Trophoblast cell (in vitro differentiated cells and primary cell): ENCODE measurements at regions not wholly inside any gene's neighbourhood (a gene's known extent, or its start where the extent isn't known, plus 50 kb on each side); places are given as distances from the start of the nearest gene placed in this dataset.

Source experiments
- DNase-seq, 2 donors: peaks; one replicate each; pipeline ENCODE4 v3.0.0-alpha.2; 2016
- H2AFZ ChIP-seq: 2 replicates; pipeline ENCODE4 v1.6.1; 2013; ENCODE audit warnings: low read length, moderate library complexity, mild to moderate bottlenecking; ENCODE audit not compliant: insufficient read depth, poor library complexity
- H2AK5ac ChIP-seq: 2 replicates; pipeline ENCODE4 v1.6.1; 2013; ENCODE audit warnings: mild to moderate bottlenecking, low read length
- H2BK120ac ChIP-seq: 2 replicates; pipeline ENCODE4 v1.6.1; 2013; ENCODE audit warnings: low read length, mild to moderate bottlenecking, moderate library complexity; ENCODE audit not compliant: insufficient read depth, poor library complexity
- H2BK12ac ChIP-seq: 2 replicates; pipeline ENCODE4 v1.6.1; 2013; ENCODE audit warnings: mild to moderate bottlenecking, low read length, moderate library complexity
- H2BK5ac ChIP-seq: 2 replicates; pipeline ENCODE4 v1.6.1; 2013; ENCODE audit warnings: low read length, low read depth, moderate library complexity, mild to moderate bottlenecking; ENCODE audit not compliant: poor library complexity
- H3K14ac ChIP-seq: 2 replicates; pipeline ENCODE4 v1.6.1; 2013; ENCODE audit warnings: mild to moderate bottlenecking, low read length
- H3K18ac ChIP-seq: 2 replicates; pipeline ENCODE4 v1.6.1; 2013; ENCODE audit warnings: mild to moderate bottlenecking, low read length
- H3K23ac ChIP-seq: 2 replicates; pipeline ENCODE4 v1.6.1; 2013; ENCODE audit warnings: low read length
- H3K27ac ChIP-seq: 2 replicates; pipeline ENCODE4 v1.5.1; 2013; ENCODE audit warnings: low read depth, mild to moderate bottlenecking, inconsistent platforms, low read length, moderate library complexity
- H3K27me3 ChIP-seq: 2 replicates; pipeline ENCODE4 v1.6.1; 2013; ENCODE audit warnings: inconsistent platforms, mild to moderate bottlenecking, low read length, moderate library complexity; ENCODE audit not compliant: insufficient read depth
- H3K36me3 ChIP-seq, 2 experiments: 1 replicate in 1 of 2; 2 replicates in 1 of 2; pipeline ENCODE4 v1.6.1; 2013; ENCODE audit warnings: low read length in 2 of 2, mild to moderate bottlenecking in 2 of 2, moderate library complexity in 1 of 2; ENCODE audit not compliant: insufficient read depth in 2 of 2, control insufficient read depth in 1 of 2
- H3K4ac ChIP-seq: 2 replicates; pipeline ENCODE4 v1.6.1; 2013; ENCODE audit warnings: low read depth, mild to moderate bottlenecking, low read length, moderate library complexity
- H3K4me1 ChIP-seq, 2 experiments: 1 replicate in 1 of 2; 2 replicates in 1 of 2; pipeline ENCODE4 v1.6.1; 2013; ENCODE audit warnings: low read length in 2 of 2, mild to moderate bottlenecking in 2 of 2, moderate library complexity in 1 of 2; ENCODE audit not compliant: insufficient read depth in 2 of 2, control insufficient read depth in 1 of 2
- H3K4me2 ChIP-seq: 2 replicates; pipeline ENCODE4 v1.6.1; 2013; ENCODE audit warnings: inconsistent platforms, mild to moderate bottlenecking, low read length, moderate library complexity
- H3K4me3 ChIP-seq: 2 replicates; pipeline ENCODE4 v1.5.1; 2013; ENCODE audit warnings: mild to moderate bottlenecking, low read depth, low read length, inconsistent platforms
- H3K79me1 ChIP-seq: one replicate; pipeline ENCODE4 v1.6.1; 2013; ENCODE audit warnings: low read length
- H3K79me2 ChIP-seq: 2 replicates; pipeline ENCODE4 v1.6.1; 2013; ENCODE audit warnings: low read length, mild to moderate bottlenecking; ENCODE audit not compliant: control insufficient read depth, insufficient read depth, poor library complexity
- H3K9ac ChIP-seq: 2 replicates; pipeline ENCODE4 v1.6.1; 2013; ENCODE audit warnings: mild to moderate bottlenecking, low read length
- H3K9me3 ChIP-seq: 2 replicates; pipeline ENCODE4 v1.6.1; 2013; ENCODE audit warnings: low read depth, mild to moderate bottlenecking, control low read depth, inconsistent platforms, low read length; ENCODE audit not compliant: insufficient read depth
- H4K12ac ChIP-seq: 2 replicates; pipeline ENCODE4 v1.6.1; 2013; ENCODE audit warnings: low read depth, mild to moderate bottlenecking, low read length, moderate library complexity
- H4K8ac ChIP-seq: 2 replicates; pipeline ENCODE4 v1.6.1; 2013; ENCODE audit warnings: low read depth, mild to moderate bottlenecking, low read length, moderate library complexity
- H4K91ac ChIP-seq: one replicate; pipeline ENCODE4 v1.6.1; 2013; ENCODE audit warnings: low read depth, mild to moderate bottlenecking, low read length, moderate library complexity
- WGBS: extraction: QIAGEN DNeasy Blood & Tissue Kit; methylation state at CpG from one replicate; pipeline ENCODE4 v1.1.7; 2013; ENCODE audit warnings: missing lambda C conversion rate; ENCODE audit not compliant: insufficient read length, insufficient coverage; ENCODE audit errors: extremely low coverage; 5-methylcytosine and 5-hydroxymethylcytosine counted together

DNA sequence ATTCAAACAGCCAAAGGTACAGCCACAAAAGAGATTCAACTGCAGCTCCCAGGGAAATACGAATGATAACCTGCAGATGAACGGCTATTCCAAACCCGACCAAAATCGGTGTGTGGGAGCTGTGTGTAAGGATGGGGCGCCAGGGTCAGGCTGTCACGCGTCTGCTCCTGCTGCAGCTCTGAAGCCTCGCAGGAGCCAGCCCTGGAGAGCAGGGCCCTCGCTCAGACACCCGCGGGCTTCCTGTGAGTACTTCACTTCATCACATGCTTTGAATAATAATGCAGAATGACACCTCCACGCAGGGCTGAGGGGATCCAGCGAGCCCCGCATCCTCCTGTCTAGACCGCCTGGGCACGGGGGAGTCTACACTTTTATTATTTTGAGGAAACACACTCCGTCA is 307.5 kb upstream of the IRX2 start:
- Histone ChIP-seq H3K27ac (no peak overlapping the region), H3K4me3 (no peak overlapping the region), H3K27me3 (no peaks in the 10 kb centered on the region), H3K23ac (no peak overlapping the region), H2BK12ac (no peak overlapping the region), H3K79me1 (no peaks in the 10 kb centered on the region), H3K36me3 (no peaks in the 10 kb centered on the region), H3K9ac (no peak overlapping the region), H3K4me1 (no peaks in the 10 kb centered on the region), H4K8ac (no peak overlapping the region), H2BK5ac (no peak overlapping the region), H2BK120ac (no peak overlapping the region), H4K91ac (no peak overlapping the region), H2AK5ac (no peak overlapping the region), H3K14ac (no peak overlapping the region), H4K12ac (no peak overlapping the region), H3K4me2 (no peak overlapping the region), H3K9me3 (peaks cover 2% of the 10 kb centered on the region), H2AFZ (no peak overlapping the region), H3K4ac (no peak overlapping the region), H3K79me2 (no peaks in the 10 kb centered on the region), H3K18ac (no peak overlapping the region)
- WGBS = no CpG with 5 or more reads among the region's 17 CpGs
- DNase-seq = no peak

DNA sequence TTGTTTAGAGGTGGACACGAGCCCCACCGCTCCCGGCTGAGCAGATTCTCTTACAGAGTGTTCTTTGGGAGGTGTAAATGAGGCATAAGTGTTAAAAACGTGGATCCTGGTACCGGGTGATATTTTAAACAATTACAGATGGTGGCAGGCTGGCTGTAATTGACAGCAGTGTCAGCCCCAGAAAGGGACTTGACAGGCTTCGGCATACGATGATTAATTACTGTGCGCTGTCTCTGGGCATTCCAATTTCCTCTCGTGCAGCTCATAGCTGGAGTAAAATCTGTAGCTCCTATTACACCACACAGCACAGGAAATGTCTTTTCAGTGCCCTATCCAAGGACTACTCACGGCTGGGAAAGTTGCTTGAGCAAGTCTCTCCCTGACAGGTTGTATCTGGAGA is 305.4 kb upstream of the IRX2 start:
- Histone ChIP-seq H3K23ac (no peak overlapping the region), H3K4me2 (no peak overlapping the region), H2AFZ (no peak overlapping the region), H2BK120ac (no peak overlapping the region), H2BK5ac (no peak overlapping the region), H2AK5ac (no peak overlapping the region), H3K9me3 (peaks cover 2% of the 10 kb centered on the region), H3K4me1 (no peaks in the 10 kb centered on the region), H3K36me3 (no peaks in the 10 kb centered on the region), H4K8ac (no peak overlapping the region), H3K79me2 (no peaks in the 10 kb centered on the region), H3K14ac (no peak overlapping the region), H4K12ac (no peak overlapping the region), H3K27ac (no peak overlapping the region), H4K91ac (no peak overlapping the region), H3K9ac (no peak overlapping the region), H3K79me1 (no peaks in the 10 kb centered on the region), H3K4me3 (no peak overlapping the region), H3K4ac (no peak overlapping the region), H3K18ac (no peak overlapping the region), H2BK12ac (no peak overlapping the region), H3K27me3 (no peaks in the 10 kb centered on the region)
- no CpG with 5 or more reads among the region's 10 CpGs for WGBS
- no peak for DNase-seq

DNA sequence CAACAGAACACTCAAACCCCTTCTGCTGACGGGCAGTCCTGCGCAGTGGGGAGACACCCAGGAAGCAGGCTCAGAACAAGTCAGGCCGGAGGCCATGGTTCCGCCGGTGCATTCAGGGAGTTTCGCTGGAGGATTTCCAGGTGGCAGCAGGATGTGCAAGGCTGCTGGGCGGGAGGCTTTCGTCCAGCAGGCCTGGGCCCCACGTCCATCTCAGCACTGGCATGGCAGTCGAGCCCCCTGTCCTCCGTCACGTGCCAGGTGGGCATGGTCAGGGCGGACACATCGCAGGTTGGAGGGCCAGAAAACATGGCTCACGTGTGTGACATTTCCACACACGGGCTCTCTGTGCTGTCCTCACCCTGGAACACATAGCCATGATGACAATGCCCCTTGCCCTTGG is 299.9 kb upstream of the IRX2 start:
- Histone ChIP-seq H4K12ac (no peak overlapping the region), H2AFZ (no peak overlapping the region), H3K79me2 (no peaks in the 10 kb centered on the region), H2BK12ac (no peak overlapping the region), H3K4me2 (no peak overlapping the region), H3K14ac (no peak overlapping the region), H3K27me3 (no peaks in the 10 kb centered on the region), H3K36me3 (no peaks in the 10 kb centered on the region), H4K91ac (no peak overlapping the region), H3K4me1 (no peaks in the 10 kb centered on the region), H3K23ac (no peak overlapping the region), H3K27ac (no peak overlapping the region), H3K4me3 (no peak overlapping the region), H3K4ac (no peak overlapping the region), H2BK120ac (no peak overlapping the region), H2AK5ac (no peak overlapping the region), H3K79me1 (no peaks in the 10 kb centered on the region), H3K18ac (no peak overlapping the region), H2BK5ac (no peak overlapping the region), H4K8ac (no peak overlapping the region), H3K9me3 (peaks cover 3% of the 10 kb centered on the region), H3K9ac (no peak overlapping the region)
- DNase-seq = no peak
- WGBS = no CpG with 5 or more reads among the region's 16 CpGs

DNA sequence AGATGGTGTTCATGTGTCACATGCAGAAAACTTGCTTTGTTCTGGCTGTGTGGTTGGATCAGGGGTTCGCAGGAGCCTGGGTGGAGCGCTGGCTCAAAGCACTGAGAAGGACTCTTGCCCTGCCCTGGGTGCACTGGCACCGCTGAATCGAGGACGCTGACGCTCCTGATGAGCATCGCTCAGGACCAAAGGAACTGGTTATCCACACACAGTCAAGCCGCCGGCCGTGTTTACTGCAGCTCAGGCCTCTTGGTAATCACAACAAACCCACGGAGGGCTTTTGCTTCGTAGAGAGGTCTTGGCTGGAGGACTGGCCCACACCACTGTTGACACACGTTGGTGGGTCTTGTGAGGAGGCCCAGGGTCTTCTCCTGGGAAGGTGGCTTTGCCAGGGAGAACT is 299.4 kb upstream of the IRX2 start:
- H2BK120ac ChIP-seq = no peak overlapping the region
- H3K4ac ChIP-seq = no peak overlapping the region
- H3K4me3 ChIP-seq = no peak overlapping the region
- H3K79me2 ChIP-seq = no peaks in the 10 kb centered on the region
- H2BK5ac ChIP-seq = no peak overlapping the region
- no peak overlapping the region for H4K8ac ChIP-seq
- no peak overlapping the region for H2AK5ac ChIP-seq
- no peaks in the 10 kb centered on the region for H3K36me3 ChIP-seq
- no peak overlapping the region for H4K91ac ChIP-seq
- no peaks in the 10 kb centered on the region for H3K27me3 ChIP-seq
- peaks cover 3% of the 10 kb centered on the region for H3K9me3 ChIP-seq
- H3K4me1 ChIP-seq = no peaks in the 10 kb centered on the region
- no CpG with 5 or more reads among the region's 13 CpGs for WGBS
- no peak overlapping the region for H3K9ac ChIP-seq
- no peak for DNase-seq
- no peak overlapping the region for H3K27ac ChIP-seq
- H3K18ac ChIP-seq = no peak overlapping the region
- no peaks in the 10 kb centered on the region for H3K79me1 ChIP-seq
- H3K23ac ChIP-seq = no peak overlapping the region
- H2BK12ac ChIP-seq = no peak overlapping the region
- no peak overlapping the region for H3K4me2 ChIP-seq
- no peak overlapping the region for H4K12ac ChIP-seq
- no peak overlapping the region for H3K14ac ChIP-seq
- no peak overlapping the region for H2AFZ ChIP-seq
